Thymus (tissue), 11 donors: ENCODE measurements at regions not wholly inside any gene's neighbourhood (a gene's known extent, or its start where the extent isn't known, plus 50 kb on each side); places are given as distances from the start of the nearest gene placed in this dataset.
A peak's percentile ranks its signal among the peaks of the same experiment; 100 is the strongest.
"Not testable (repeated sequence)": the region's sequence is repeated elsewhere in the genome, so short reads cannot be mapped to it uniquely, and the experiment has no call there.

Experiments used
- DNase-seq, 9 donors: peaks; one replicate each; pipeline ENCODE4 v3.0.0-alpha.2; 2013; ENCODE audit warnings: low spot score in 9 of 9, low read depth in 6 of 9, missing footprints in 1 of 9
- H3K27ac ChIP-seq, 2 donors: one replicate each; pipeline ENCODE4 v1.5.1; 2013; ENCODE audit warnings: control low read depth in 1 of 2, low read depth in 1 of 2, low read length in 1 of 2, mild to moderate bottlenecking in 1 of 2, moderate library complexity in 1 of 2
- H3K27me3 ChIP-seq, 2 donors: one replicate each; pipeline ENCODE4 v1.5.1; 2013; ENCODE audit warnings: low read length in 1 of 2; ENCODE audit not compliant: control insufficient read depth in 2 of 2, insufficient read depth in 1 of 2
- H3K36me3 ChIP-seq, 2 donors: one replicate each; pipeline ENCODE4 v1.5.1; 2013; ENCODE audit warnings: low read length in 1 of 2, mild to moderate bottlenecking in 1 of 2, moderate library complexity in 1 of 2; ENCODE audit not compliant: control insufficient read depth in 2 of 2, insufficient read depth in 2 of 2
- H3K4me1 ChIP-seq, 2 donors: one replicate each; pipeline ENCODE4 v1.5.1; 2013; ENCODE audit warnings: low read length in 2 of 2; ENCODE audit not compliant: control insufficient read depth in 2 of 2, insufficient read depth in 2 of 2
- H3K4me3 ChIP-seq, 2 donors: one replicate each; pipeline ENCODE4 v1.5.1; 2013; ENCODE audit warnings: low read length in 2 of 2, control low read depth in 1 of 2, mild to moderate bottlenecking in 1 of 2
- H3K9me3 ChIP-seq, 2 donors: one replicate each; pipeline ENCODE4 v1.5.1; 2013; ENCODE audit warnings: low read length in 1 of 2, mild to moderate bottlenecking in 1 of 2; ENCODE audit not compliant: control insufficient read depth in 2 of 2, insufficient read depth in 1 of 2
- WGBS: extraction: QIAGEN DNeasy Blood & Tissue Kit; methylation state at CpG from one replicate; pipeline ENCODE4 v1.1.7; 2013; 5-methylcytosine and 5-hydroxymethylcytosine counted together
- donor health status: healthy.

DNA sequence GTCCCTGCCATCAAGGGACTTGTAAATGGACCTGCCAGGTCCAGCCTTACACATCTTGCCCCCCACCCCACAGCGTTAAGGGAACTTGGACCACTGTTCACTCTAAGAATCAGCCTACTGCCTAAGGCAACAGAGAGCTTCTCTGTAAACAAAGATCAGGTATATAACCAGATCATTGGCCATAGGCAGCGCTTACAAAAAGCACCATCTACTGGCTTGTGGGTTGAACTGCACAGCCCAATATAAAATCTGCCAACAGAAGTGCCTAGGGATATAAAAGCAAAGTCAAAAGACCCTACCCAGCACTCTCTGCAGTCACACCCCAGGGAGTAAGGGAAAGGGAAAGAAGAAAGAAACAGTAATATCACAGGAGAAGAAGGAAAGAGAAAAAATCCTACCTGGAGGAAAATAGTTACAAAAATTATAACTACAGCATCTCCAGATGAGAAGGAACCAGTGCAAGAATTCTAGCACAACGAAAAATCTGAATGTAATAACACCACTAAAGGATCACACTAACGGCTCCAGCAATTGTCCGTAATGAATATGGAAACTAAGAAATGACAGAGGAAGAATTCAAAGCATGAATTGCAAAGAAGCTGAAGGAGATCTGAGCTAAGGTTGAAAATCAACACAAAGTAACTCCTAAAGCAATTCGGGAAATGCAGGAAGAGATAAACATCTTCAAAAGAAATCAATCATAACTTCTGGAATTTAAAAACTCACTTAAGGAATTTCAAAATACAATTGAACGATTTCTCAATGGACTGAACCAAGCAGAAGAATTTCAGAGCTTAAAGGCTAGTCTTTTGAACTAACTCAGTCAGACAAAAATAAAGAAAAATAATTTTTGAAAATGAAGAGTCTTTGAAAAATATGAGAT, 95.2 kb upstream of the PCED1B start:
- peak; percentile 4 to 67 (median 20) for DNase-seq
- Histone ChIP-seq H3K9me3 (no peaks in the 10 kb centered on the region), H3K4me1 (no peaks in the 10 kb centered on the region), H3K36me3 (no peaks in the 10 kb centered on the region), H3K4me3 (no peak overlapping the region), H3K27me3 (no peaks in the 10 kb centered on the region), H3K27ac (peak overlapping the region in 1 of 2 donors; percentile 52)
- WGBS = 68% methylated on average over 7 of the region's 7 CpGs

GRCh38 chr12:46985816-46986215, 93.6 kb upstream of the PCED1B start:
- no peak for DNase-seq
- H3K4me3 ChIP-seq = no peak overlapping the region
- H3K36me3 ChIP-seq = no peaks in the 10 kb centered on the region
- no peak overlapping the region for H3K27ac ChIP-seq
- no peaks in the 10 kb centered on the region for H3K27me3 ChIP-seq
- no peaks in the 10 kb centered on the region for H3K4me1 ChIP-seq
- no peaks in the 10 kb centered on the region for H3K9me3 ChIP-seq

- H3K27me3 ChIP-seq, H3K36me3 ChIP-seq, DNase-seq, H3K9me3 ChIP-seq, H3K27ac ChIP-seq, H3K4me3 ChIP-seq, H3K4me1 ChIP-seq: not testable (repeated sequence)
- WGBS = 89% methylated on average over 1 of the region's 1 CpG
These were observed 91.3 kb upstream of the PCED1B start for GRCh38 chr12:46988122-46988521.

- Histone ChIP-seq H3K4me3 (no peak overlapping the region), H3K27me3 (no peaks in the 10 kb centered on the region), H3K9me3 (no peaks in the 10 kb centered on the region), H3K27ac (no peak overlapping the region), H3K4me1 (no peaks in the 10 kb centered on the region), H3K36me3 (no peaks in the 10 kb centered on the region)
- DNase-seq = no peak
- 77% methylated on average over 1 of the region's 1 CpG for whole genome bisulfite sequencing
These were observed 89.2 kb upstream of the PCED1B start for GRCh38 chr12:46990211-46990610.

GRCh38 chr12:46992051-46992450, 87.4 kb upstream of the PCED1B start:
- H3K27ac ChIP-seq, H3K27me3 ChIP-seq, H3K9me3 ChIP-seq, H3K36me3 ChIP-seq, DNase-seq, H3K4me1 ChIP-seq, H3K4me3 ChIP-seq: not testable (repeated sequence)
- WGBS = 81% methylated on average over 6 of the region's 6 CpGs

DNA sequence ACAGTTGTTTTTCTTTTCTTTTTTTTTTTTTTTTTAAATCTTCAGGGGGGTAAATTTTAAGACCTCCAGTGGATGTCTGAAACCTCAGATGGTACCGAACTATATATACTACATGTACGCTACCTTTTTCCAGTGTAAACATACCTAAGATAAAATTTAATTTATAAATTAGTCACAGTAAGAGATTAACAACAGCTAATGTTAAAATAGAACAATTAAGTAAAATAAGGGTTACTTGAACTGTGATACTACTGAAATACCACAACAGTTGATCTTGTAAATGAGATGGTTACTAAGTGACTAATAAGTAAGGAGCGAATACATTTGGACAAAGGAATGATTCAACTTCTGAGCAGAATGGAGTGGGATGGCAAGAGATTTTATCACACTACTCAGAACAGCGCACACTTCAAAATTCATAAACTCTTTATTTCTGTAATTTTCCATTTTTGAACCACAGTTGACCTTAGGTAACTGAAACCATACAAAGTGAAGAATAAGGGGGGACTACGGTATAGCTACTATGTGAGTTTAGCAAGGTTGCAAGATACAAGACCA, 80.5 kb upstream of the PCED1B start:
- no peaks in the 10 kb centered on the region for H3K4me1 ChIP-seq
- H3K4me3 ChIP-seq = no peak overlapping the region
- WGBS = 98% methylated on average over 5 of the region's 5 CpGs
- no peaks in the 10 kb centered on the region for H3K27me3 ChIP-seq
- no peak for DNase-seq
- no peak overlapping the region for H3K27ac ChIP-seq
- no peaks in the 10 kb centered on the region for H3K9me3 ChIP-seq
- no peaks in the 10 kb centered on the region for H3K36me3 ChIP-seq

GRCh38 chr12:47004634-47005033, 74.8 kb upstream of the PCED1B start:
- H3K4me3 ChIP-seq = no peak overlapping the region
- no peaks in the 10 kb centered on the region for H3K9me3 ChIP-seq
- H3K4me1 ChIP-seq = no peaks in the 10 kb centered on the region
- 65% methylated on average over 2 of the region's 2 CpGs for WGBS
- DNase-seq = no peak
- no peaks in the 10 kb centered on the region for H3K27me3 ChIP-seq
- no peaks in the 10 kb centered on the region for H3K36me3 ChIP-seq
- H3K27ac ChIP-seq = no peak overlapping the region

DNA sequence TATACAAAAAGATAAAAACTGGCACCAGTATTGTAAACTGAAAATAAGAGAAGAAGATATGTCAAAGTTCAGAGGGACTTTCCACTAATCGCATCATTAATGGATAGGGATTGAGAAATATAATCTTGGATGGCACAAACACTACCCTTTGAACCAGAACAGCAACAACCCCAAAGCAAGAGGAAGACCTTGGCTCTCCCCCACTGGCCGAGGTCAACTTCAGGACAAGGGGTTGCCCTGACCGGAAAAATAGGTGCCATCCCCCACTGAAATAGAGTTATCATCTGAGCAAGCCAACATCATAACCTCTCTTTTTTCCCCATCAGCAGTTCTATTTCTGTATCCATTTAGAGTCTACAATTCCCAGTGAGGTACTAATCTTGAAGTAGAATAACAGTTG, 72.4 kb upstream of the PCED1B start:
- no peak for DNase-seq
- Histone ChIP-seq H3K36me3 (no peaks in the 10 kb centered on the region), H3K4me3 (no peak overlapping the region), H3K27ac (no peak overlapping the region), H3K4me1 (no peaks in the 10 kb centered on the region), H3K9me3 (no peaks in the 10 kb centered on the region), H3K27me3 (no peaks in the 10 kb centered on the region)
- 95% methylated on average over 3 of the region's 3 CpGs for WGBS

- no peak for DNase-seq
- 95% methylated on average over 1 of the region's 1 CpG for WGBS
- Histone ChIP-seq H3K9me3 (no peaks in the 10 kb centered on the region), H3K4me1 (no peaks in the 10 kb centered on the region), H3K27me3 (no peaks in the 10 kb centered on the region), H3K36me3 (no peaks in the 10 kb centered on the region), H3K4me3 (no peak overlapping the region), H3K27ac (no peak overlapping the region)
These were observed 66.9 kb upstream of the PCED1B start for GRCh38 chr12:47012552-47012951.
